CD4-positive, alpha-beta T cell (primary cell): ENCODE measurements at regions not wholly inside any gene's neighbourhood (a gene's known extent, or its start where the extent isn't known, plus 50 kb on each side); places are given as distances from the start of the nearest gene placed in this dataset.

Source experiments
- ATAC-seq: fragments of 200-7000 bp; cut with Tn5 transposase; one replicate; pipeline ENCODE4 v1.10.0; 2022; ENCODE audit warnings: mild to moderate bottlenecking; ENCODE audit not compliant: poor library complexity
- CTCF ChIA-PET: fragments of 350-600 bp; sonication (Branson Sonifier 250); formaldehyde crosslinking; loops from one replicate; lab custom pipeline; 2021; ENCODE audit warnings: antibody characterized with exemption, inconsistent platforms; lab: Charles Lee
- POLR2A ChIA-PET: fragments of 350-600 bp; sonication (Branson Sonifier 250); formaldehyde crosslinking; loops from one replicate; lab custom pipeline; 2021; ENCODE audit warnings: antibody characterized with exemption, inconsistent platforms; lab: Charles Lee
- DNase-seq, 14 experiments: peaks; one replicate each; pipeline ENCODE4 v3.0.0-alpha.2; 2013 to 2020; ENCODE audit warnings: mixed read lengths in 2 of 14
- H3K27ac ChIP-seq, 2 donors: one replicate each; pipeline versions ENCODE4 v1.5.1 to v1.7.0; 2013; ENCODE audit warnings: low read length in 2 of 2, low read depth in 1 of 2, mild to moderate bottlenecking in 1 of 2
- H3K27me3 ChIP-seq, 2 experiments: 1 replicate in 1 of 2; 2 replicates in 1 of 2; pipeline versions ENCODE4 v1.6.1 to v1.7.0; 2013; ENCODE audit warnings: low read length in 2 of 2, control low read depth in 1 of 2, mild to moderate bottlenecking in 1 of 2, moderate library complexity in 1 of 2; ENCODE audit not compliant: insufficient read depth in 2 of 2, control insufficient read depth in 1 of 2
- H3K36me3 ChIP-seq: one replicate; pipeline ENCODE4 v1.6.1; 2013; ENCODE audit warnings: low read length, control low read depth; ENCODE audit not compliant: insufficient read depth
- H3K4me1 ChIP-seq: one replicate; pipeline ENCODE4 v1.6.1; 2013; ENCODE audit warnings: low read length, control low read depth; ENCODE audit not compliant: insufficient read depth
- H3K4me3 ChIP-seq: one replicate; pipeline ENCODE4 v1.5.1; 2013; ENCODE audit warnings: mild to moderate bottlenecking, low read length, moderate library complexity
- H3K9me3 ChIP-seq, 2 experiments: 1 replicate in 1 of 2; 2 replicates in 1 of 2; pipeline versions ENCODE4 v1.6.1 to v1.7.0; 2013; ENCODE audit warnings: low read length in 2 of 2, mild to moderate bottlenecking in 2 of 2, control low read depth in 1 of 2, moderate library complexity in 1 of 2; ENCODE audit not compliant: control insufficient read depth in 1 of 2, insufficient read depth in 1 of 2
- H3K27ac Mint-ChIP-seq: one replicate; pipeline ENCODE4 v1.8.0; 2020; ENCODE audit warnings: mixed read lengths
- H3K27me3 Mint-ChIP-seq: one replicate; pipeline ENCODE4 v1.8.0; 2021; ENCODE audit warnings: mixed read lengths
- H3K36me3 Mint-ChIP-seq: one replicate; pipeline ENCODE4 v1.8.0; 2021; ENCODE audit warnings: low read depth, mixed read lengths
- H3K4me1 Mint-ChIP-seq: one replicate; pipeline ENCODE4 v1.8.0; 2021; ENCODE audit warnings: low read depth, mixed read lengths
- H3K4me3 Mint-ChIP-seq: one replicate; pipeline ENCODE4 v1.8.0; 2020; ENCODE audit warnings: mild to moderate bottlenecking, mixed read lengths
- H3K9me3 Mint-ChIP-seq: one replicate; pipeline ENCODE4 v1.8.0; 2020; ENCODE audit warnings: mixed read lengths
- CTCF ChIP-seq: fragments of 200-600 bp; IDR thresholded peaks from one replicate; pipeline ENCODE4 v1.8.0; 2022; ENCODE audit warnings: antibody characterized with exemption, mild to moderate bottlenecking
- intact Hi-C, 2 experiments: fragments of 100-400 bp; cut with DNase I in 1 of 2; cut with micrococcal nuclease in 1 of 2; formaldehyde crosslinking; loops; one replicate each; pipeline versions ENCODE4 v1.15.1 to v1.9.0; 2023 to 2025; cut with DNase I, micrococcal nuclease

- no peaks in the 10 kb centered on the region for H3K4me1 Mint-ChIP-seq
- H3K9me3 Mint-ChIP-seq, result no peaks in the 10 kb centered on the region
- H3K36me3 ChIP-seq, result no peaks in the 10 kb centered on the region
- no peak overlapping the region for H3K27ac ChIP-seq
- DNase-seq (no peak), ATAC-seq (no peak)
- H3K4me3 Mint-ChIP-seq, result no peak overlapping the region
- POLR2A ChIA-PET, result interaction anchor here (0.6 kb wide), 1 partner anchor 41 kb away, joined by 3 read pairs; no protein-coding TSS in a partner anchor
- CTCF ChIA-PET, result no interaction called here
- intact Hi-C loops, result no loop called here
- H3K4me3 ChIP-seq, result no peak overlapping the region
- H3K27me3 ChIP-seq, result no peaks in the 10 kb centered on the region
- peaks cover 0 to 3% of the 10 kb centered on the region in 2 experiments for H3K9me3 ChIP-seq
- H3K27ac Mint-ChIP-seq, result no peak overlapping the region
- TF ChIP-seq CTCF, result no peak
- no peaks in the 10 kb centered on the region for H3K36me3 Mint-ChIP-seq
- peaks cover 5% of the 10 kb centered on the region for H3K27me3 Mint-ChIP-seq
- H3K4me1 ChIP-seq, result no peaks in the 10 kb centered on the region
Observed at GRCh38 chr2:64931246-64932115, 57.7 kb upstream of the SLC1A4 start.

GRCh38 chr2:64932116-64932370 is 57.2 kb upstream of the SLC1A4 start:
- Histone ChIP-seq H3K27ac (no peak overlapping the region), H3K4me3 (no peak overlapping the region), H3K36me3 (no peaks in the 10 kb centered on the region), H3K4me1 (no peaks in the 10 kb centered on the region), H3K9me3 (no peaks in the 10 kb centered on the region), H3K27me3 (no peaks in the 10 kb centered on the region)
- Mint-ChIP-seq H3K36me3 (no peaks in the 10 kb centered on the region), H3K4me3 (no peak overlapping the region), H3K9me3 (no peaks in the 10 kb centered on the region), H3K27me3 (peaks cover 5% of the 10 kb centered on the region), H3K4me1 (no peaks in the 10 kb centered on the region), H3K27ac (no peak overlapping the region)
- ATAC-seq, result no peak
- CTCF ChIA-PET, result interaction anchor here (1.2 kb wide), 1 partner anchor 14 kb away, joined by 5 read pairs; no protein-coding TSS in a partner anchor
- intact Hi-C loops, result no loop called here
- no peak for TF ChIP-seq CTCF
- POLR2A ChIA-PET, result no interaction called here
- no peak for DNase-seq

- Histone ChIP-seq H3K9me3 (no peaks in the 10 kb centered on the region), H3K27ac (no peak overlapping the region), H3K27me3 (no peaks in the 10 kb centered on the region), H3K4me1 (no peaks in the 10 kb centered on the region), H3K36me3 (no peaks in the 10 kb centered on the region), H3K4me3 (no peak overlapping the region)
- no peak for DNase-seq
- no peak for ATAC-seq
- H3K9me3 Mint-ChIP-seq, result no peaks in the 10 kb centered on the region
- ChIA-PET CTCF (interaction anchor here (1.2 kb wide), 1 partner anchor 15 kb away, joined by 5 read pairs; no protein-coding TSS in a partner anchor), POLR2A (no interaction called here)
- no peaks in the 10 kb centered on the region for H3K36me3 Mint-ChIP-seq
- H3K27ac Mint-ChIP-seq, result no peak overlapping the region
- intact Hi-C loops, result no loop called here
- no peak overlapping the region for H3K4me3 Mint-ChIP-seq
- no peak for TF ChIP-seq CTCF
- no peaks in the 10 kb centered on the region for H3K4me1 Mint-ChIP-seq
- H3K27me3 Mint-ChIP-seq, result peaks cover 5% of the 10 kb centered on the region
Observed at GRCh38 chr2:64932371-64933216, 56.6 kb upstream of the SLC1A4 start.
